CD4-positive, alpha-beta T cell treated with Interleukin-4 for 4 hours (primary cell): ENCODE measurements at regions not wholly inside any gene's neighbourhood (a gene's known extent, or its start where the extent isn't known, plus 50 kb on each side); places are given as distances from the start of the nearest gene placed in this dataset.
"Not testable (repeated sequence)": the region's sequence is repeated elsewhere in the genome, so short reads cannot be mapped to it uniquely, and the experiment has no call there.

Source experiments
- DNase-seq: peaks from one replicate; pipeline ENCODE4 v3.0.0-alpha.2; 2020

DNA sequence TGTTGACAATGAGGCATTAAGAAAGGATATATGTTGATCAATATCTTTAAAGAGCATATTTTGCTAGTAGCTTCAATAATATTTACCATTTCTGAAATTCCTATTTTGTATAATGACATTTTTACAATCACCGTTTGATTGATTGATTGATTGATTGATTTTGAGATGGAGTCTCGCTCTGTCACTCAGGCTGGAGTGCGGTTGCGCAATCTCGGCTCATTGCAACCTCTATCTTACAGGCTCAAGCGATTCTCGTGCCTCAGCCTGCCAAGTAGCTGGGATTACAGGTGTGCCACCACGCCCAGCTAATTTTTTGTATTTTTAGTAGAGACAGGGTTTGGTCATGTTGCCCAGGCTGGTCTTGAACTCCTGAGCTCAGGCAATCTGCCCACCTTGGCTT is 150.9 kb upstream of the TEX13D start:
- not testable (repeated sequence) for DNase-seq

DNA sequence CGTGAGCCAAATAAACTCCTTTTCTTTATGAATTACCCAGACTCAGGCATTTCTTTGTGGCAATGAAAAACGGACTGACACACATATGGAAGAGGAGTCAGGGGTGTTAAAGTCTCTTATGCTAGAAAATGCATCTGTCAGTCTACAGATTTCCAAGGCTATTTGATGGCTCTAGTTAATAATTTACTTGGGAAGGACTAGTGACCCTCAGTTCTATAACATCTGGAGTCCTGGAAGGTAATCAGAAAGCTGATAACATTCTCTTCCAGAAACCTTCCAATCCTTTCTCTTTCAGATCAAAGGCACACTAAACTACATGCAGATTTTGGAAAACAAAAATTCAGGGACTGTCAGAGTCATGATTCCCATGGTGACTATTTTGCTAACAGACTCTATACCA is 142.0 kb upstream of the TEX13D start:
- no peak for DNase-seq

DNA sequence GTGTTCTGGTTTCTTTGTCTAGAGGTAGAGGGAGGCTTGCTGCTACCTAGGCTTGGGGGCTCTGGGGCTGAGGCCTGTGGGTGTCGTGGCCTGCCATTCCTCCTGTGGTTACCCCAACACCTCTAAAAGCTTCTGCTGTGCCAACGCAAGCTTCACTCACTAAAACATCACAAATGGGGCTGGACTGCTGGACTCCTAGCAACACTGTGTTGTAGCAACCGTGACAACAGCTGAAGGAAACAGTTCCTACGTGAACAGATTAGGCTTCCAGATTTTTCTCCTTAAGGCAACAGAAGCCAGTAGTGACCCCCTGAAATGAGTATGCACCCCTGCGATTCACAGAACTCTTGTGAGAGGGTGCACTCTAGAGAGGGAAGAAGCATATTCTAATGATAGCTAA is 138.3 kb upstream of the TEX13D start:
- no peak for DNase-seq

DNA sequence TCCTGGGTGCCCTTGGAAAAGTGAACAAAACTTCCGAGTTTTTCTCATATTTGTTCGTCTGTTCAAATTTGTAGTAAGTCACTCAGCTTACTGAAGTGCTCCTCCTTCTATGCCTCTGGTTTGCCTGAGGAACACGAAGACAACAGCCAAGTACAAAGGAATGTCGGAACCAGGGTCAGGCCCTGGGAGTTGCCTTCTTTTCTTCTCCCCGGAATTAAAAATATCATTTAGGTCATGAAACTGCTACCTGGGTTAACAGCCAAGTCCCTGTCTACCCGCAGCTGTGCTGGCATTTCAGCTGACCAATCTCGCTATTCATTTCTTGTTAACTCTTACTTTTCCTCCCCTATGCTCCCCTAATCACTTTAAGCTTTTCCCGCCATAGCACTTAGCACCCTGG is 137.6 kb upstream of the TEX13D start:
- DNase-seq, result no peak

DNA sequence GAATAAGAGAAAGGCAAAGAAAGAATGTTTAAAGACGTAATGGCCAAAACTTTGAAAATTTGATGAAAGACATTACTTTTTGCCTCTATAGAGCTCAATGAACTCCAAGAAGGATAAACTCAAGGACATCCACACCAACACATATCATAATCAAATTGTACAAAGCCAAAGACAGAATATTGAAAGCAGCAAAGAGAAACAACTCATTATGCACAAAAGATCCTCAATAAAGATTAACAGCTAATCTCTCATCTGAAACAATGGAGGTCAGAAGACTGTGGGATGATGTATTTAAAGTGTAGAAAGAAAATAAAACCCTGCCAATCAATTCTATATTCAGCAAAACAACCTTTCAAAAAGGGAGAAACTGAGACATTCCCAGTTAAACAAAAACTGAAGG is 129.1 kb upstream of the TEX13D start:
- no peak for DNase-seq

DNA sequence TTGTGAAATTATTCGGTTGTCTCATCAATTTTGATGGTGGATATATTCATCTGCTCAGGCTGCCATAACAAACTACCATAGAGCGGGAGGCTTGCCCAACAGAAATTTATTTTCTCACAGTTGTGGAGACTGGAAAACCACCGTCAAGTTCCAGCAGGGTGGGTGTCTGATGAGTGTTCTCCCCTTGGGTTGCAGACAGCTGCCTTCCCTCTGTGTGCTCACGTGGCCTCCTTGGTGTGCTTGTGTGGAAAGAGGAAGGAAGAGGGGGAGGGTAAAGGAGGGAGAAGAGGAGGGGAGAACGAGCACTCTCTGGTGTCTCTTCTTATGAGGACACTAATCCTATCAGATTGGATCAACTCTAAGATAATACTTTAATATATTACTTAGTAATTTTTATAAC is 123.8 kb upstream of the TEX13D start:
- no peak for DNase-seq

DNA sequence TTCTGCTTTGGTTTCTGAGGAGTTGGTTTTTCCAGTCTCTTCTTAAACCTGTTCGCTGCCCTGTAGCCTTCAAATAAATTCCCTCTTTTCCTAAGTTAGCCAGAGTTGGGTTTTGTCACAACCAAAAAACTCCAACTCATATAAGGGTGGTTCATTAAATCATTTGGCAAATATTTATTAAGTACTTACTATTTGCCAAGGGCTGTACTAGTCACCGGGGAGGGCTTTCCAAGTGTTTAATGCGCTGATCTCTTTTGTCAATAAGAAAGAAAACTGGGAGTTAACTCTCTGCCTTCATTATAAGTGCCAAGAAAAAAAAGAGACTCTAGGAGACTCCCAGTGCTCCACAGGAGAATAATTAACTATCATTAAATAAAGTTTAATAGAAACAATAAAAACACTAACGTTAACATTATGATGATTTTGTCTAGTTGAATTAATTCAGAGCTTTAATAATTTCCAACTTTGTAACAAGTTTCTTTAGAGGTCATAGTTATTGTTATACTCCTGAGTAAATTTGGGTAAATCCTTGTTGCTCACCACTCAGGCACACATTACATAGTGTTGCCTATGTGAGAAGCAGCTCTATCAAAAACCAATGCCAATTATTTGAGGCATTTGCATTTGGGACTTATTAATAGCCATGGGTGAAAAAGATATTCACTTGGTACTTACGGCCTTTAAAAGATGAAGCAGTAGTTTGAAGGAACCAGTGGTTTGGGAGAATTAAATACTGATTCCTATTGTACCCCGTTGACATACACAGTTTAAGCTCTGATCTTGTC is 122.5 kb upstream of the TEX13D start:
- no peak for DNase-seq

DNA sequence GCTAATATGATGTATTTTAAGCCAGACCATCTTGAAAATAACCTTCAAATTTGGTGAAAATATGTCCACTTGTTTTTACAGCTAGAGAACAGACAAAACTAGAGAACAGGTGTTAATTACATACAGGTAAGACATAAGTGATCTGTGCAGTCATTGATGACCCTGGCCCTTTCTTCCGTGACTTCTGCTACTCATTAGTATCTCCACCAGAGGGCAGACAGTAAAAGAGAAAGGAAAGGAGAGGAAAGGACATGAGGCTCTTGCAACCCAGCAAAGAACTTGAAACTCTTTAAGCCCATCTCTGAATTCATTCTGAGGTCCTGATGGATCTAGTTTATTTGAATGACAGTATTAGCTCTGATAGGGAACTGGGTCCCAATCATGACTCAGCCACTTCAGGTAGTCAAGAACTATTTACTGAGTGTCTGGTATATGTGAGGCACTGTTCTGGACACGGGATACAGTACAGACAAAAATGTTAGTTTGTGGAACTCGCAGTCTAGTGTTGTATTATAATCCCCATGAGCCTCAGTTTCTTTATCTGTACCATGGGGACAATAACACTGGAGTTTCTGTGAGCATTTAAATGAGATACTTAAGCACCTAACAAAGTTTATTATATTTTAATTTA is 121.0 kb upstream of the TEX13D start:
- DNase-seq, result peak; percentile 70

DNA sequence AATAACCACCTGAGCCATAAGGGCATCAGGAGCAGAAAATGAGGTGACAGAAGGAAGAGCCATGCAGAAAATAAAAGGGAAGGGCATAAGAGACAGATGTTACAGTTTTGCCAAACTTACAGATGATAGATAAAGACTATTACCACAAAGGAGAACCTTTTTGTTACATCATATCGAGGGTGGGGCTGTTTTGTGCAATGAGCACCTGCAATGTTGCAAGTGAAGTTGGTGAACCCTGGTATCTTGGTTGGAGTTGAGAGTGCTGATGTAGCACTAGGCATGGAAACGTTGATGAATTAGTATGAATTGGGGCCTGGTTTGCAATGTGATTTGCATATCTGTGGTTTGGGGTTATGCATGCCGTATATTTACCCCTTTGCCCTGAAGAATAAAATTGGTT is 119.8 kb upstream of the TEX13D start:
- DNase-seq, result peak; percentile 68

DNA sequence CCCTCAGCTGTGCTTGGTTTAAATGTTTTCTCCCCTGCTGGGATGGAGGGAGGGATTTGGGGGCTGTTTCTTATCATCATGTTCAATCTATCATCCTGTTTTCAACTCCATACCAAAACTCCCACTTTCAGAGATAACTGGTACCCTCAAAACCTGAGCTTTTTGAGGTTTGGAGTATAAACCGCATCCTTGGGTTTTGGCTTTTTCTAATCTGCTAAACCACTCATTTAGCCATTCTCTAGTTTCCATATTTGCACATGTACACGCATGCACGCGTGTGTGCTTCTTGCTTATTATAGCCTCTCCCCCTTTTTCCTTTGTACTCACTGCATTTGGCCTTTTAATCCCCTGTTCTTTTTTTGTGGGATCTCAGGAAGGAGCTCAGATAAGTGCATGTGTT is 116.7 kb upstream of the TEX13D start:
- no peak for DNase-seq

DNA sequence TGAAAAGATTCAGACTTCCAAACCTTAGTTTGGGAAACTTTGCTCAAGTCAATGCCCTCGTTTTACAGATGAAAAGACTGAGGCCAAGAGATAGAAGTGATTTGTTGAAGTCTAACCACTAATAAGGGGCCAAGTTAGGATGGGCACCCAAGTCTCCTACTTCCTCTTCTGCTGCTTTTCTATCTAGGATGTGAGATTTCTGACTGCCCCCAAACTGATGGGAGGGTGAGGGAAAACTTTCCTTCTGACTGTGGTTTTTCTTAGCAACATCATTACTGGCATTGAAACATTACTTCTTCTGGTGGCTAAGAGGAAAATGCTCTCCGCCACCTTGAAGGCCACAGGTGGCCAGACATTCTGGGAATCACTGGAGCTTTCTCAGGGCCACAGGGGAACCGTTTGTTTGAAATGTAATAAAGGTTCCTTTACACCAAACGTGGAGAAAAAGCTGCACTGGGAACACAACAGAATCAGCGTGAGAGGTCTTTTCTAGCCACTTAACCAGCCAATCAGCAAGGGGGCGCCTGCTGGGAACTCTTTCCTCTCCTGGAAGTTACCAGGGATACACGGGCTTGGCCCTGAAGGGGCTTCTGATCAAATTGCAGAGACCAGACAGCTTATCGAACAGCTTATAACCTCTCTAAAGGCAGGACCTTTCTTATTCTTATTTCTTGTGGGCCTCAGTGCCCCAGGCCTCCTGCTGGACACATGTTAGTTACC is 115.9 kb upstream of the TEX13D start:
- no peak for DNase-seq

DNA sequence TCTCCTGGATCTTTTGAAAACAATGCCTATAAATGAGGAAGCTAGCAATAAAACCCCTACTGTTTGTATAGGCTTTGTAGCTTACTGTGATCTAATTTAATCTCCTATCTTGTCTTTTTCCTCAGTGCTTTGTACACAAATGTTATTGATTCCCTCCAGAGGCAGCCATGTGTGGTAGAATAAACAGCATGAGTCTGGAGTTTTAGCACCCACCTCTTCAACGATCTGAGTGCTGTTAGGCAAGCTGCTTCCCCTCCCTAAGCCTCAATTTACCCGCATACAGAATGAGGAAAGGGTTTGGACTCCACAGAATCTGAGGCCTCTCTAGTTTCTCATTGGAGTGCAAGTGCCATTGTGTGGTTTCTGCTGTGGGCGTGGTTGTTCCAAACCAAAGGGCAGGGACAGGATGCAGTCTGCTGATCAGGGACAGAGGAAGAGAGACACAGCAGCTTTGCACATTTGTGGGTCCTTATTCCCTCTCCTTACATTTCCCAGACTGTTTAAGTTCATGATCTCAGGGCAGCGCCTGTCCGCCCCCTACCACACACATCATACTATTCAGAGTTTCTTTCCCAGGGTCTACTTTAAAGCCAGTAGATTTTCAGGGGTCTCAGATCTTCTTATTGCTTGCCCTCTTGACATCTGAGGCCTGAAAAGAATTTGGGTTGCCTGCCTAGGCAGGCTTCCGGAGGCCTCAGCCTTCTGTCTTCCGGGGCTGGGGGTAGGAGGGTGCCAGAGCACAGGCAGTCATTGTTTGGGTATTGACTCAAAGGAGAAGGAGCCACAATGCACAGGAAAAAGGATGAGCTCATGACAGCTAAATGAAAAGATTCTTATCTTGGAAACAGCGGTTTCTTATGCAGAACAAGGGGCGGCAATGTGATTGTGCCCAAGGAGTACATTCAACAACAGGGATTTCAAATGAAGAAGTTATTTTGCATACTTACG is 114.9 kb upstream of the TEX13D start:
- DNase-seq, result peak; percentile 80

DNA sequence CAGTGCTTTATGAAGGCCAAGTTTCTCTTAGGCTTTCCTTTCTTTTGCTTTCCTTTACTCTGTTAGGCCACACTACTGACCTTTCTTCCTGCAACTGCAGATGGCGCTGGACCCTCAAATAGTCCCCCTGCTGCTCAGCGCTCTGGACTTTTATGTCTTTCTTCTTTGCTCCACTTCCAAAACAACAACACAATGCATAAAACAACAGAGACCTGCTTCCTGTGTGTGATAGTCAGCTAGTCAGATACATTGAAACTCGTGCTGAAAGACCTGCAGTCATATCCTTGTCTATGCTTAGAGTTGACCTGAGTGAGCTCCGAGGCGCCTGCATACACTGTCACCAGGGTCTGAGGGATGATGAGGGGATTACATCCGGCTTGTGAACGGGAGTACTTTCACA is 108.9 kb upstream of the TEX13D start:
- DNase-seq, result peak; percentile 23

DNA sequence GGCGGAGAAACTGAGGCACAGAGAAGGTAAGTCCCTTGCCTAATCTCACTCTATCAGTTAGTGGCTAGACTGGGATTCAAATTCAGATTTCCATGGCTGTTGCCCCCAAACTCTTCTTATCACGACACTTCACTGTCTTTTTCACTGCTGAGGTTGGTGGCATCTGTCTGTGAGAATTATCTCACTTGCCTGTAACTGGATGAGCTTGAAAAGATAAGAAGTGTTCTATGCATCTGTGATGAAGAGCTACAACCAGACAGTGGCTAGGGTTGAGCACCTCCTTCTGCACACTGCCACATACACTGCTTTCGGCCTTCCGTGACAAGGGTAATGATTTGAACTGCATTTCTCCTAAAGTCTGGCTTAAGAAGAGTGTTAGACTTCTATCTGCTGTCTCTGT is 107.9 kb upstream of the TEX13D start:
- DNase-seq, result no peak

DNA sequence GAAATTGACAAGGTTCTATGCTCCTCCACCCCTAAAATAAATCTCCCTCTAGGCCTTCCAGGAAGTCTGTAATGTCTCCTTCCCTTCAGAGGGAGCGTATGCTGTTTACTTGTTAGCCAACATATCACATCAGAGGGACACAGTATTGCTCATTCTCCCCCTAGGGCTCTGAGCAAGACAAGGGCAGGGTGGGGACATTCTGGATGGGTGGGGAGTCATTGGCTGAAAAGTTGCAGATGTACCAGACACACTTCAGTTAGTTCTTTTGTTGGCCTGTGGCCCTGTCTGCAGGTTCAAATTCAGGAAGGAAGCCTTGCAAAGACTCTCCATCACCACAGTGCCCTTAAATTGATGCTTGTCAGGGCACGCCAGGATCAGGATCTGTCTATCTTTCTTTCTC is 106.3 kb upstream of the TEX13D start:
- peak; percentile 36 for DNase-seq

DNA sequence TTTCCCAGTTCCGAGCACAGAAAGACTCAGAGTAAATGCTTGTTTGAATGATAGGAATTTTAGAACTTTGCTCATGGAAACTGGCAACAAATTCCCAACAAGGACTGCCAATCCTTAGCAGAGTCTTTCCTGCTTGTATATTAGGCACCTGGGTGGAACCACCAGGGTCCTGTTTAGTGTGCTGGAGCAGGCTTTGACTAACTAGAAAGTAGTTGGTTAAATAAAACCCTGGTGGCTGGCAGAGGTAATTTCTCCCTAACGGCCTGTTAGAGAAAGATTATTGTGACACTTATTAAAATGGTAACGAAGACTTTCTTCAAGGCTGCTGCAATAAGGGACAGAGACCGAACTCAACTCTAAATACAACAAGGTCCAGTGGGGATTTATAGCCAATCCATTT is 103.6 kb upstream of the TEX13D start:
- DNase-seq, result no peak

DNA sequence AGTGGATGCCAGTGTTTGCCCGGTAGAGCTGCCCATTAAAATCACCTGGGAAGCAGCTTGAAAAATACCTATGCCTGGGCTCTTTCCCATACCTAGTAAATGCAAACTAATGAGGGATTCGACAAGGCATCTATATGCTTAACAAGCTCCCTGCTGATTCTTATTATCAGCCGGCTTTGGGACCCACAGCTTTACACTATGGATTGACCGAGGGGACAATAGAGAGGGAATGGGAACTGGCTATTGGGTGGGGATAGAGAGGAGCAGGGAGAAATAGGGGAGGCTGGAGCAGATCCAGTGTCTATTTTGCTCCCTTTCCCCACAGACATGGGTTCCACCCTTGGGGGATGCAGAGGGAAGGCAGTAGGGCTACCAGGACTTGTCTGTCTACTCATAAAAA is 103.1 kb upstream of the TEX13D start:
- DNase-seq, result no peak

DNA sequence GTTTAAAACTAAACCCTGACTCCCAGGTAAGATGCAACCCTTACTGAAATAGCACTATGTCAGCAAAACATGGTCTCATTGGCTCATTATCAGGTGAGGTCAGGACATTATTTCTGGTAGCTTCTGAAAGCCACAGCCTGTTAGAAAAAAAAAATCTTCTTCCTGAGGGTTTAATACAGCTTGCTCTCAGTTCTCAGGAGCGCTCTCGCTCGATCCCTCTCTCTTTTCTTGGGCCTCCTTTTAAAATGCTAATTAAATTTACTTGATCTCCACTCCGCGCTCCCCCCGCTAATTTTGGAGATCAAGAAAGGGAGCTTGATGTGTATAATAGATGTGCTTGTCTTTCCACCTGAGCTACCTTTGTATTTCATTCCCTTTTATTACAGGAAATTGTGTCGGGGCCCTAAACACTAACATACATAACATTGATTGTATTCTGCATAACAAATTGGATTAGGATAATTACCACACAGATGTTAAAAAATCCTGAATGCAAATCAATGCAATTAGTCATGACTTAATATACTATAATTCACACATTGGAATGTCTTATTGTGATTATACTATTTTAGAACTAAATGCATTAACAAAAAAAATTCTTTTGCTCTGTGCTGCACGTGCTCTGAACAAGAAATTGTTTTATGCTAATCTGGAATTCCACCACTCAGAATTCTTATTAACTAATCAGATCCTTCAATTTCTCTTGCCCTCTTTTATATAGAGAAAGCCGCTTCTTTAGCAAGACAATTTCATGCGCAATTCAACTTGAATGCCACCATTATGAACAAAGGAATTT is 101.6 kb upstream of the TEX13D start:
- no peak for DNase-seq

DNA sequence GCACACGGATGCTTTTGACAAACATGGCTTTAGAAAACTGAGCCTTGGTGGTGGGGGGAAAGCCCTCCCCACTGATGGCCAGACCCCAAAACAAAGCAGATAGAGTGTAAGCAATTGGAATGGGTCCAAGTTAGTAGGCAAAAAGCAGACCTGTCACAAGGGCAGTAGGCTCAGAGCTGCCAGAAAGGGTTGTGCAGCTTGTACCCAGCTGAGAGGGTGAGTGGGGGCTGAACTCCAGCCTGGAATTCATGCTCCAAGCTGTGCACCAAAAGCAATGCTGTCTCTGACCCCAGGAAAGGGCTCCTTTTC is 101.1 kb upstream of the TEX13D start:
- DNase-seq, result no peak

DNA sequence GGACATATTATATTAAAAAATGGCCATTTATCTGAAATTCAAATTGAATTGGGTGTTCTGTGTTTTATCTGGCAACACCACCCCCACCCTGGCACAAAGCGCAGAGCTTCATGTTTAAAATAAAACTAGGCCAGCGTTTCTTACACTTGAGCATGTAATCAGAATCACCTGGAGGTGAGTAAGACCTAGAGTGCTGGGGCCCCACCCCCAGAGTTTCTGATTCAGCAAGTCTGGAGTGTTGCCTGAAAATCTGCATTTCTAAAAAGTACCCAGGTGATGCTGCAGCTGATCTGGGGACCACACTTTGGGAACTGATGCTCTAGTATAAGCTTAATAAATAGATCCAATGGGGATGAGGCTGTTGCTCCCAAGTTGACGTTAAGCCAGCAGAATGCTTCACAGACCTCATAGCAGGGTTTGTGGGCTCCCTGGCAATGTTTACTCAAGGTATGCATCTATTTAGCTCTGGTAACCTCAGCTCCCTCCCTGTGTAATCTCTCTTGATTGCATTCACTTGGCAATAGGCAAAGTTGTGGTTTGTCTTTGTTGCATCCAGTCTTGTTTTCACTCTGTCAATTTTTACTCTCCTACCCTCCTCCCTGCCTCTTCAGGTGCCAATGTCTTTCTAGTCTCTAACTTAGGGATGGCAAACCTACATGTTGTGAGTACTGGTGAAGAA is 99.8 kb upstream of the TEX13D start:
- no peak for DNase-seq

DNA sequence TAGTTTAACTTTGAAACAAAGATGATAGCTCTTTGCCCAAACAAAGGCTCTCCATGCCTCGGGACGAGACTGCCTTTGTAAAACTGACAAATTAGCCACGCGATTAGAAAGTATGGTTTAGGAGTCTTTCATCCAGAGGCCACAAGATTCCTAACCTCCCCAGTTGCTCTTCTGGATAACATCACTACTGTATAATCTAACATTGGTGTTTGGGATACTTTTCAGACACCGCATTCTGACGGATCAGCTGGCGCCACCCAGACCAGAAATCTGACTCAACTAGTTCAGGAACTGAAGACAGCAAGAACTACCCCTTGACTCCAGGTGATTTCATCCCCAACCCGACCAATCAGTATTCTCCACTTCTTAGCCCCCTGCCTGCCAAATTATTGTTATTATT is 98.1 kb upstream of the TEX13D start:
- DNase-seq, result no peak

DNA sequence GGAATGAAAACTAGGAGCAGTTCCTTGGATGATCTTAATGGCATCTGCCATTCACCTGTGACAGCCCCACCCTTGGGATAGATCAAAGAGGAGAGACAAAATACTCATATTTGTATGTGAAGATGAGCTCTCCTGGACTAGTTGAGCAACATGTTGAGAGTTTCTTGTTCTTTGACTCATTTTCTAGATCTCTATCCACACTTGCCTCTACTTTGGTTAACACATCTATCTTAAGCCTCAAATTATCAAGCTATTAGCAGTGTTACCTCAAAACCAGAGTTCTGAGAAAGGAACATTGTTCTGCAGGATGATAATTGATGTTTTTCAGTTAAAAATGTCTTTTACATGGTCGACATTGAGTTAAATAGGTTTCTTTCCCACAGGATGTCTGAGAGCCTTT is 94.2 kb upstream of the TEX13D start:
- peak; percentile 8 for DNase-seq
